ENCODE measurements at regions not wholly inside any gene's neighbourhood (a gene's known extent, or its start where the extent isn't known, plus 50 kb on each side); places are given as distances from the start of the nearest gene placed in this dataset.

GRCh38 chr12:32949815-32950214 lies 53.2 kb upstream of the PKP2 start:
- ChIA-PET RAD21 (ENCODE audit: low non-redundant PET in 1 of 2, low total read pairs in 2 of 2, uncharacterized antibody in 2 of 2, unreplicated experiment in 2 of 2) (no interaction called here), POLR2A (no interaction called here), CTCF (interaction anchor here (1.5 kb wide), 1 partner anchor 194 kb away, joined by 3 read pairs; the partner anchor contains the start of gene YARS2)
- Histone ChIP-seq H3K9me3 (ENCODE audit: control insufficient read depth in 1 of 2, insufficient read depth in 1 of 2, low read depth in 1 of 2, low read length in 2 of 2) (no peaks in the 10 kb centered on the region), H3K9ac (ENCODE audit: low read length) (no peak overlapping the region), H3K4me1 (ENCODE audit: control insufficient read depth in 1 of 2, insufficient read depth in 2 of 2, low read length in 2 of 2) (no peaks in the 10 kb centered on the region), H3K27ac (ENCODE audit: low read depth, low read length) (no peak overlapping the region), H3K36me3 (ENCODE audit: control insufficient read depth in 1 of 2, insufficient read depth in 2 of 2, low read length in 2 of 2) (no peaks in the 10 kb centered on the region), H3K9me2 (ENCODE audit: insufficient read depth) (no peaks in the 10 kb centered on the region), H4K20me1 (ENCODE audit: insufficient read depth) (no peaks in the 10 kb centered on the region), H3K79me2 (ENCODE audit: insufficient read depth, low read length) (no peaks in the 10 kb centered on the region), H3K4me3 (replicated peaks in 1 of 2; ENCODE audit: low read depth in 1 of 2, low read length in 2 of 2) (no peak overlapping the region), H2AFZ (ENCODE audit: low read depth, low read length, poor library complexity, severe bottlenecking) (no peak overlapping the region), H3K4me2 (ENCODE audit: low read length) (no peak overlapping the region), H3K27me3 (ENCODE audit: insufficient read depth, low read length) (0 out of 2 replicates have a peak, but pooled peaks cover 8% of the 10 kb centered on the region)
- BruUV-seq (replicated peaks) = no TSS peak
- intact Hi-C loops (cut with micrococcal nuclease) = loop anchor here (2.0 kb wide), 1 partner anchor 1073 kb away; the partner anchor contains the start of gene ALG10
- ATAC-seq (no peak), DNase-seq (ENCODE audit: low read depth, low spot score) (no peak)
- TF ChIP-seq ZNF274 (IDR thresholded peaks at IDR 0.05; ENCODE audit: low read depth, low read length) (no peak), RAD21 (IDR thresholded peaks at IDR 0.05; ENCODE audit: low read depth) (no peak), POLR2A (IDR thresholded peaks at IDR 0.05; ENCODE audit: borderline replicate concordance, extremely low read depth, insufficient read depth, insufficient read length) (no peak), ZFX (IDR thresholded peaks at IDR 0.05) (no peak), JUND (IDR thresholded peaks at IDR 0.05) (no peak), EZH2 (IDR thresholded peaks at IDR 0.05) (no peak), EZH2phosphoT487 (IDR thresholded peaks at IDR 0.05; ENCODE audit: borderline replicate concordance) (no peak), FOSL1 (IDR thresholded peaks at IDR 0.05; ENCODE audit: low read depth) (no peak), CBX3 (IDR thresholded peaks at IDR 0.05; ENCODE audit: low read depth) (no peak), SRF (IDR thresholded peaks at IDR 0.05; ENCODE audit: low read depth) (no peak), TCF7L2 (IDR thresholded peaks at IDR 0.05; ENCODE audit: borderline replicate concordance, extremely low read depth, insufficient read depth, insufficient read length) (no peak), ELF1 (IDR thresholded peaks at IDR 0.05; ENCODE audit: borderline replicate concordance, low read depth) (no peak), EGR1 (IDR thresholded peaks at IDR 0.05; ENCODE audit: low read depth) (no peak), SP1 (IDR thresholded peaks at IDR 0.05; ENCODE audit: low read depth) (no peak), REST (IDR thresholded peaks at IDR 0.05; ENCODE audit: low read depth) (no peak), POLR2AphosphoS5 (IDR thresholded peaks at IDR 0.05; ENCODE audit: low read depth, low read length) (no peak), ATF3 (IDR thresholded peaks at IDR 0.05) (no peak), CEBPB (IDR thresholded peaks at IDR 0.05; ENCODE audit: low read depth) (no peak)
- TF ChIP-seq, protein P1, sequence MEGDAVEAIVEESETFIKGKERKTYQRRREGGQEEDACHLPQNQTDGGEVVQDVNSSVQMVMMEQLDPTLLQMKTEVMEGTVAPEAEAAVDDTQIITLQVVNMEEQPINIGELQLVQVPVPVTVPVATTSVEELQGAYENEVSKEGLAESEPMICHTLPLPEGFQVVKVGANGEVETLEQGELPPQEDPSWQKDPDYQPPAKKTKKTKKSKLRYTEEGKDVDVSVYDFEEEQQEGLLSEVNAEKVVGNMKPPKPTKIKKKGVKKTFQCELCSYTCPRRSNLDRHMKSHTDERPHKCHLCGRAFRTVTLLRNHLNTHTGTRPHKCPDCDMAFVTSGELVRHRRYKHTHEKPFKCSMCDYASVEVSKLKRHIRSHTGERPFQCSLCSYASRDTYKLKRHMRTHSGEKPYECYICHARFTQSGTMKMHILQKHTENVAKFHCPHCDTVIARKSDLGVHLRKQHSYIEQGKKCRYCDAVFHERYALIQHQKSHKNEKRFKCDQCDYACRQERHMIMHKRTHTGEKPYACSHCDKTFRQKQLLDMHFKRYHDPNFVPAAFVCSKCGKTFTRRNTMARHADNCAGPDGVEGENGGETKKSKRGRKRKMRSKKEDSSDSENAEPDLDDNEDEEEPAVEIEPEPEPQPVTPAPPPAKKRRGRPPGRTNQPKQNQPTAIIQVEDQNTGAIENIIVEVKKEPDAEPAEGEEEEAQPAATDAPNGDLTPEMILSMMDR (IDR thresholded peaks at IDR 0.05 in 2 of 3, conservative IDR thresholded peaks at IDR 0.05 in 1 of 3; ENCODE audit: borderline replicate concordance in 1 of 3, insufficient read depth in 1 of 3, low read depth in 2 of 3, low read length in 2 of 3) = no peak
- TF ChIP-seq, protein P2, sequence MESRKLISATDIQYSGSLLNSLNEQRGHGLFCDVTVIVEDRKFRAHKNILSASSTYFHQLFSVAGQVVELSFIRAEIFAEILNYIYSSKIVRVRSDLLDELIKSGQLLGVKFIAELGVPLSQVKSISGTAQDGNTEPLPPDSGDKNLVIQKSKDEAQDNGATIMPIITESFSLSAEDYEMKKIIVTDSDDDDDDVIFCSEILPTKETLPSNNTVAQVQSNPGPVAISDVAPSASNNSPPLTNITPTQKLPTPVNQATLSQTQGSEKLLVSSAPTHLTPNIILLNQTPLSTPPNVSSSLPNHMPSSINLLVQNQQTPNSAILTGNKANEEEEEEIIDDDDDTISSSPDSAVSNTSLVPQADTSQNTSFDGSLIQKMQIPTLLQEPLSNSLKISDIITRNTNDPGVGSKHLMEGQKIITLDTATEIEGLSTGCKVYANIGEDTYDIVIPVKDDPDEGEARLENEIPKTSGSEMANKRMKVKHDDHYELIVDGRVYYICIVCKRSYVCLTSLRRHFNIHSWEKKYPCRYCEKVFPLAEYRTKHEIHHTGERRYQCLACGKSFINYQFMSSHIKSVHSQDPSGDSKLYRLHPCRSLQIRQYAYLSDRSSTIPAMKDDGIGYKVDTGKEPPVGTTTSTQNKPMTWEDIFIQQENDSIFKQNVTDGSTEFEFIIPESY (IDR thresholded peaks at IDR 0.05; ENCODE audit: extremely low read depth, insufficient replicate concordance, low read length) = no peak
